ENCODE measurements at regions not wholly inside any gene's neighbourhood (a gene's known extent, or its start where the extent isn't known, plus 50 kb on each side); places are given as distances from the start of the nearest gene placed in this dataset.

DNA sequence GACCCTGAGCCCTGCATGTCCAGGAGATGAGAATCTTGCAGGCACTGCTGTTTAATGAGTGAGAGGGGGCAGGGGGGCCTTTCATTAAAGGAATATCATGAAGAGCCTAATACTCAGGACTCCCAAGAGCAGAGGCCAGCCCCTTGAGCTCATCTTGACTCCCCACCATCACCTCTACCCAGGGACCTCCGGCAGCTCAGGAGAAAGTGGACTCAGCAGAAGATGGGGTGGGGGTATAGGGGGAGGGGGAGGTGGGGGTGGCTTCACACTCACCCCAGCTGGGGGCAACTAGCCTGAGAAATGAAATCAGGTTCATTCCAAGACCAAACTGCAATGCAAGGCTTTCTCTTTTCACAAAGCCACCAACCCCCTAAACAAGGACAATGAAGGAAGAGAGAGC is 575.6 kb upstream of the MKI67 start:
- TF ChIP-seq POU2F2 (IDR thresholded peaks at IDR 0.05; ENCODE audit: low read depth, low read length), result no peak
- no peak for TF ChIP-seq POLR2A (IDR thresholded peaks at IDR 0.05; ENCODE audit: low read depth, low read length)

All from GM12891 (cell line).